Brain microvascular endothelial cell (primary cell): ENCODE measurements at regions not wholly inside any gene's neighbourhood (a gene's known extent, or its start where the extent isn't known, plus 50 kb on each side); places are given as distances from the start of the nearest gene placed in this dataset.
A peak's percentile ranks its signal among the peaks of the same experiment; 100 is the strongest.
"Not testable (repeated sequence)": the region's sequence is repeated elsewhere in the genome, so short reads cannot be mapped to it uniquely, and the experiment has no call there.

Experiments
- DNase-seq: peaks from one replicate; pipeline ENCODE4 v3.0.0-alpha.2; 2020
- H3K27ac ChIP-seq: fragments of 250-450 bp; sonication (Bioruptor Pico); 2 replicates; pipeline ENCODE4 v1.5.1; 2020; ENCODE audit warnings: mild to moderate bottlenecking, moderate library complexity
- H3K27me3 ChIP-seq: fragments of 250-450 bp; sonication (Bioruptor Pico); replicated peaks from 2 replicates; pipeline ENCODE4 v1.5.1; 2020; ENCODE audit warnings: mild to moderate bottlenecking
- H3K36me3 ChIP-seq: fragments of 250-450 bp; sonication (Bioruptor Pico); replicated peaks from 2 replicates; pipeline ENCODE4 v1.5.1; 2020; ENCODE audit warnings: mild to moderate bottlenecking
- H3K4me3 ChIP-seq: 2 replicates; pipeline ENCODE4 v1.5.1; 2011; ENCODE audit warnings: low read depth, mild to moderate bottlenecking, control low read depth, low read length, moderate library complexity
- in situ Hi-C: cut with HindIII; loops from 2 replicates; pipeline ENCODE4 v1.10.0; 2017; ENCODE audit warnings: low sequenced_read_pairs, low pct_ligation_motif_present
- TF ChIP-seq, protein P1 (sequence below): IDR thresholded peaks from 2 replicates; pipeline ENCODE4 v1.5.1; 2011; ENCODE audit warnings: low read depth, mild to moderate bottlenecking, moderate library complexity, low read length, control low read depth, inconsistent platforms; ENCODE audit errors: missing control alignments

DNA sequence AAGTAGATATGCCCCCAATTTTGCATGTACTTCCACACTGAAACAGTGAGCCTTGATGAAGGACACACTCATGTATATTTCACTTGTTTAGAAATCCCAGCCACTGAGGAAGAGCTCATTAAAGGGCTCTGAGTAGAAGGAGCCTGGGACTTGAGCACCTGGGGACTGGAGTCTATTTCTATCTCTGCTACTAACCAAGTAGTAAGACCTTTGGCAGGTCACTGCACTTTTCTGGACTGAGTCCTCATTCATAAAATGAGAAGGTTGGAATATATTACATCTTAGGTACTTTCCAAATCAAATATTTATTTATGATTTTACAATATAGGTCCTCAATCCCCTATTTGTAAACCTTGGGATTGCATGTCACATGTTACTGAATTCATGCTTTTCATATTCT lies 78.2 kb upstream of the C4orf54 start:
- in situ Hi-C loops = no loop called here
- Histone ChIP-seq H3K36me3 (no peaks in the 10 kb centered on the region), H3K27ac (no peak overlapping the region), H3K4me3 (no peak overlapping the region), H3K27me3 (no peaks in the 10 kb centered on the region)
- no peak for DNase-seq
- TF ChIP-seq, protein P1, sequence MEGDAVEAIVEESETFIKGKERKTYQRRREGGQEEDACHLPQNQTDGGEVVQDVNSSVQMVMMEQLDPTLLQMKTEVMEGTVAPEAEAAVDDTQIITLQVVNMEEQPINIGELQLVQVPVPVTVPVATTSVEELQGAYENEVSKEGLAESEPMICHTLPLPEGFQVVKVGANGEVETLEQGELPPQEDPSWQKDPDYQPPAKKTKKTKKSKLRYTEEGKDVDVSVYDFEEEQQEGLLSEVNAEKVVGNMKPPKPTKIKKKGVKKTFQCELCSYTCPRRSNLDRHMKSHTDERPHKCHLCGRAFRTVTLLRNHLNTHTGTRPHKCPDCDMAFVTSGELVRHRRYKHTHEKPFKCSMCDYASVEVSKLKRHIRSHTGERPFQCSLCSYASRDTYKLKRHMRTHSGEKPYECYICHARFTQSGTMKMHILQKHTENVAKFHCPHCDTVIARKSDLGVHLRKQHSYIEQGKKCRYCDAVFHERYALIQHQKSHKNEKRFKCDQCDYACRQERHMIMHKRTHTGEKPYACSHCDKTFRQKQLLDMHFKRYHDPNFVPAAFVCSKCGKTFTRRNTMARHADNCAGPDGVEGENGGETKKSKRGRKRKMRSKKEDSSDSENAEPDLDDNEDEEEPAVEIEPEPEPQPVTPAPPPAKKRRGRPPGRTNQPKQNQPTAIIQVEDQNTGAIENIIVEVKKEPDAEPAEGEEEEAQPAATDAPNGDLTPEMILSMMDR = no peak

DNA sequence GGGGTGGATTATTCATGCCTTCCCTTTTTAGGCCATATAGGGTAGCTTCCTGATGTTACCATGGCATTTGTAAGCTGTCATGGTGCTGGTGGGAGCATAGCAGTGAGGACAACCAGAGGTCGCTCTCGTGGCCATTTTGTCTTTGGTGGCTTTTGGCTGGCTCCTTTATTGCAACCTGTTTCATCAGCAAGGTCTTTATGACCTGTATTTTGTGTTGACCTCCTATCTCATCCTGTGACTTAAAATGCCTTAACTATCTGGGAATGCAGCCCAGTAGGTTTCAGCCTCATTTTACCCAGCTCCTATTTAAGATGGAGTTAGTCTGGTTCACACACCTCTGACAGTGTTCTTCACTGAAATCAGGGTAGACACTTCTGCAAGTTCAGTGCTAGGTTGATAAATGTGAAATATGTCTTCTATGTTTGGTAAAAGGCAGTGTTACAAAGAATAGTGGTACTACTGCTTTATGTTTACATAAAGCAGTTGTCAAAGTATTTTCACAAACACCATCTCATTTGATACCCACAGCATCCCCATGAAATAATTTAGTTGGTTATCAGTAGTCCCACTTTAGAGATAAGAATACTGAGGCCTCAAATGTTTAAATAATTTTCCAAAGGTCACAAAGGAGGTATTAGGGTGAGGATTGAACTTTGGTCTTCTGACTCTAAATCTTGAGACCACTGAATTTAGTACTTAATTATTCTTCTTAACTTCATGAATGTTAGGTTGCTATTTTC lies 77.1 kb upstream of the C4orf54 start:
- Histone ChIP-seq H3K4me3 (no peak overlapping the region), H3K27me3 (no peaks in the 10 kb centered on the region), H3K36me3 (no peaks in the 10 kb centered on the region), H3K27ac (no peak overlapping the region)
- in situ Hi-C loops = no loop called here
- no peak for DNase-seq
- TF ChIP-seq, protein P1 = no peak

DNA sequence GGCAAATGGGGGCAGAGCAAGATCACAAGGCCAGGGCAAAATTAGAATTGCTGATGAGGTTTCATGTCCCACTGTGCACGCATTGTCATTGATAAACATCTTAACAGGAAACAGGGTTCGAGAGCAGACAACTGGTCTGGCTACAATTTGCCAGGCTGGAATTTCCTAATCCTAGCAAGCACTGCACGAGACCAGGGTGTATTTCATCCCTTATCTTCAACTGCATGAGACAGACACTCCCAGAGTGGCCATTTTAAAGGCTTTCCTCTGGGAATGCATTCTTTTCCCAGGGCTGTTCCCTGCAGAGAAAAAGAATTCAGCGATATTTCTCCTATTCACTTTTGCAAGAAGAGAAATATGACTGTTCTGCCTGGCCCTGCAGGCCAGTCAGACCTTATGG lies 75.8 kb upstream of the C4orf54 start:
- H3K27ac ChIP-seq, in situ Hi-C loops, DNase-seq, H3K4me3 ChIP-seq, H3K27me3 ChIP-seq, H3K36me3 ChIP-seq: not testable (repeated sequence)

DNA sequence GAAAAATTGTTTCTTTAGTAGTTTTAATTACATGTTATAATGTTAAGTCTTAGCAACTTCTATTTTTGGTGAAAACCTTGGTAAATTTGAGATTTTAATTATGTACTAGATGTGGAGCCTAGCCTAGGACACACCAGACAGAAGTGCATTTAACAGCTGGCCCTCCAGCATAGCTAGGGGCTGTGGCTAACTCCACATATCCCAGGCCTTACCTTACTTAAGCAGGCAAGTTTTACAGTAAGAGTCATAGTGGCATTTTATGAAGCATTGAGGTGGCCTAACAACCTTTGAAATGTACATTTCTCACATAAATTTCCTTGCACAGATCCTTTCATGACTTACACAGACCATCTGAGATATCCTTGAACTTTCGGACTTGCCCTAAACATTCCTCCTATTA lies 71.6 kb upstream of the C4orf54 start:
- no peak for DNase-seq
- TF ChIP-seq, protein P1 = no peak
- no peaks in the 10 kb centered on the region for H3K27me3 ChIP-seq
- H3K36me3 ChIP-seq = no peaks in the 10 kb centered on the region
- in situ Hi-C loops = no loop called here
- no peak overlapping the region for H3K4me3 ChIP-seq
- H3K27ac ChIP-seq = no peak overlapping the region

DNA sequence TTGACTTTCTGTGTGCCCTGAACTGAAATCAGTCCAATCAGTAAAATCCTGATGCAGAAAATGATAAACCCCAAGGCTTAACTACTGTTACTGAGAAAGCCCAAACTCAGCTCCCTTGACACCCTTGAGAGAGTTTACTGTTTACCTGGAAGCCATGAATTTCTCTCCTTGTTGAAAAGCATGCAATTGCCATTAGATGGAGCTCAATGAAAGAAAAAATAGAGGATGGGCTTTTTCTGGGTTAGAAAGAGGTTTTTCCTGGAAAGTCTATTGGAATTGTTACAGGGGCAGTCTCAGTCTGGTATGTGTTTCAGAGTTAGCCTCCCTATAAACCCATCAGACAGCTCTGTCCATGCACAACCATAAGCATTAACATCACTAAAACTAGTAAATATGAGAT lies 66.4 kb upstream of the C4orf54 start:
- Histone ChIP-seq H3K4me3 (no peak overlapping the region), H3K36me3 (no peaks in the 10 kb centered on the region), H3K27me3 (no peaks in the 10 kb centered on the region), H3K27ac (no peak overlapping the region)
- TF ChIP-seq, protein P1 = no peak
- in situ Hi-C loops = no loop called here
- no peak for DNase-seq

DNA sequence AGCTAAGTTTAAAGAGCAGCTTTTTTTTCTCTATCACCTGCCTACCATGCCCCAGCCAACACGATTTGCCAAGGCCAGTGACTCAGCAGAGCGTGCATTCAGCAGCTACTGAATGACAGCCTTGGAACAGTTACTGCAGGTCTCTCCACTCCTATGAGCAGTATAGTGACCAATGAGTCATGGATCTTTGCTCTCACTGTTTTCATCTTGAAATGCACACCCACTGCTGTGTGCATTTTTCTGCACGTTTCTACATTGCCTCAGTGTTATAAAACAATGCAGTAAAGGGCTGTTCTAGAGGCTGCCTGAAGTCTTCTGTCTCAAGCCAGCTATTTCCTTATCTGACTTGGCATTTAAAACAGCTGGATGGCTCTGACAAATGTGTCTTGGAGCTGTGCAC lies 66.0 kb upstream of the C4orf54 start:
- peak; percentile 53 for DNase-seq

More for the DNA sequence above, 66.0 kb upstream of the C4orf54 start:
- Histone ChIP-seq H3K4me3 (no peak overlapping the region), H3K36me3 (no peaks in the 10 kb centered on the region), H3K27me3 (no peaks in the 10 kb centered on the region), H3K27ac (no peak overlapping the region)
- TF ChIP-seq, protein P1 = no peak
- in situ Hi-C loops = no loop called here
